Hepatocyte (in vitro differentiated cells): ENCODE measurements at regions not wholly inside any gene's neighbourhood (a gene's known extent, or its start where the extent isn't known, plus 50 kb on each side); places are given as distances from the start of the nearest gene placed in this dataset.

ENCODE experiments used
- EZH2 ChIP-seq: fragments of 200-600 bp; sonication (generic); IDR thresholded peaks from 2 replicates; pipeline ENCODE4 v1.6.1; 2016; ENCODE audit warnings: antibody characterized with exemption, mild to moderate bottlenecking, borderline replicate concordance
- EZH2phosphoT487 ChIP-seq: fragments of 200-600 bp; sonication (generic); IDR thresholded peaks from one replicate; pipeline ENCODE4 v1.6.1; 2018; ENCODE audit warnings: antibody characterized with exemption, mild to moderate bottlenecking, low read depth, moderate library complexity; ENCODE audit not compliant: unreplicated experiment, severe bottlenecking
- TF ChIP-seq, protein P1 (sequence below): fragments of 200-600 bp; sonication (generic); IDR thresholded peaks from 2 replicates; pipeline ENCODE4 v1.5.1; 2016; ENCODE audit warnings: antibody characterized with exemption, mild to moderate bottlenecking; ENCODE audit not compliant: poor library complexity

DNA sequence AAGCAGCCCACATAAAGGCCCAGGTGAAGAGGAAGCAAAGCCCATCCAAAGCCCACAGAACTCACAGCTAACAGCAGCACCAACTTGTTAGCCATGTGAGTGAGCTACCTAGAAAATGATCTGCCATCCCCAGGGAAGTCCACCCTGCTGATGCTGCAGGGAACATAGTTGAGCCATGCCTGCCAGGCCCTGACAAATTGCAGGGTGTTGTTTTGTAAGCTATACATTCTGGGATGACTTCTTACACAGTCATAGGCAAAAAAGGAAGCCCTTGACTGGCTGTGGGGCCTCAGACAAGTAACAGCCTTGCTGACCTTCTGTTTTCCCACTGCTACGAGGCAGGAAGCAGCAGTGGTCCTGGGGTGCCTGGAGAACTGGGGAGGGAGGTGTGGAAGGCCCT is 262.7 kb downstream of the MATN1 start:
- TF ChIP-seq, protein P1, sequence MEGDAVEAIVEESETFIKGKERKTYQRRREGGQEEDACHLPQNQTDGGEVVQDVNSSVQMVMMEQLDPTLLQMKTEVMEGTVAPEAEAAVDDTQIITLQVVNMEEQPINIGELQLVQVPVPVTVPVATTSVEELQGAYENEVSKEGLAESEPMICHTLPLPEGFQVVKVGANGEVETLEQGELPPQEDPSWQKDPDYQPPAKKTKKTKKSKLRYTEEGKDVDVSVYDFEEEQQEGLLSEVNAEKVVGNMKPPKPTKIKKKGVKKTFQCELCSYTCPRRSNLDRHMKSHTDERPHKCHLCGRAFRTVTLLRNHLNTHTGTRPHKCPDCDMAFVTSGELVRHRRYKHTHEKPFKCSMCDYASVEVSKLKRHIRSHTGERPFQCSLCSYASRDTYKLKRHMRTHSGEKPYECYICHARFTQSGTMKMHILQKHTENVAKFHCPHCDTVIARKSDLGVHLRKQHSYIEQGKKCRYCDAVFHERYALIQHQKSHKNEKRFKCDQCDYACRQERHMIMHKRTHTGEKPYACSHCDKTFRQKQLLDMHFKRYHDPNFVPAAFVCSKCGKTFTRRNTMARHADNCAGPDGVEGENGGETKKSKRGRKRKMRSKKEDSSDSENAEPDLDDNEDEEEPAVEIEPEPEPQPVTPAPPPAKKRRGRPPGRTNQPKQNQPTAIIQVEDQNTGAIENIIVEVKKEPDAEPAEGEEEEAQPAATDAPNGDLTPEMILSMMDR = no peak
- TF ChIP-seq EZH2phosphoT487 (no peak), EZH2 (no peak)
